CD4-positive, alpha-beta T cell treated with Interleukin-6 at 100 ng/mL for 8 hours (primary cell): ENCODE measurements at regions not wholly inside any gene's neighbourhood (a gene's known extent, or its start where the extent isn't known, plus 50 kb on each side); places are given as distances from the start of the nearest gene placed in this dataset.
"Not testable (repeated sequence)": the region's sequence is repeated elsewhere in the genome, so short reads cannot be mapped to it uniquely, and the experiment has no call there.

ENCODE experiments used
- DNase-seq: peaks from one replicate; pipeline ENCODE4 v3.0.0-alpha.2; 2020; ENCODE audit warnings: mixed read lengths, low spot score

- DNase-seq, result no peak
Measured at GRCh38 chr3:193962986-193963685, 172.8 kb upstream of the HES1 start.

GRCh38 chr3:193963808-193964516 lies 172.0 kb upstream of the HES1 start:
- no peak for DNase-seq

- no peak for DNase-seq
Measured at GRCh38 chr3:193964517-193964880, 171.4 kb upstream of the HES1 start.

GRCh38 chr3:193968380-193968974 lies 167.5 kb upstream of the HES1 start:
- DNase-seq, result no peak

GRCh38 chr3:193970131-193970772 lies 165.7 kb upstream of the HES1 start:
- DNase-seq, result not testable (repeated sequence)

GRCh38 chr3:193970773-193971206 lies 165.2 kb upstream of the HES1 start:
- DNase-seq, result no peak

GRCh38 chr3:193971261-193971751 lies 164.6 kb upstream of the HES1 start:
- no peak for DNase-seq

- no peak for DNase-seq
Measured at GRCh38 chr3:193971966-193972365, 164.0 kb upstream of the HES1 start.

- no peak for DNase-seq
Measured at GRCh38 chr3:193972832-193973231, 163.1 kb upstream of the HES1 start.

GRCh38 chr3:193974191-193974652 lies 161.7 kb upstream of the HES1 start:
- no peak for DNase-seq

- no peak for DNase-seq
Measured at GRCh38 chr3:193974671-193975535, 161.0 kb upstream of the HES1 start.

- DNase-seq, result no peak
Measured at GRCh38 chr3:193977622-193978021, 158.3 kb upstream of the HES1 start.

- DNase-seq, result no peak
Measured at GRCh38 chr3:193978030-193978429, 157.9 kb upstream of the HES1 start.

- DNase-seq, result no peak
Measured at GRCh38 chr3:193978486-193978885, 157.5 kb upstream of the HES1 start.

- no peak for DNase-seq
Measured at GRCh38 chr3:193980326-193980725, 155.6 kb upstream of the HES1 start.

GRCh38 chr3:193980905-193981304 lies 155.0 kb upstream of the HES1 start:
- no peak for DNase-seq

- DNase-seq, result no peak
Measured at GRCh38 chr3:193981504-193981903, 154.4 kb upstream of the HES1 start.

GRCh38 chr3:193982258-193982659 lies 153.7 kb upstream of the HES1 start:
- DNase-seq, result no peak

GRCh38 chr3:193983846-193984818 lies 151.8 kb upstream of the HES1 start:
- no peak for DNase-seq

GRCh38 chr3:193984876-193985275 lies 151.1 kb upstream of the HES1 start:
- no peak for DNase-seq
